Suppressor macrophage (primary cell): ENCODE measurements at regions not wholly inside any gene's neighbourhood (a gene's known extent, or its start where the extent isn't known, plus 50 kb on each side); places are given as distances from the start of the nearest gene placed in this dataset.

Experiments used
- DNase-seq, 4 experiments: peaks; one replicate each; pipeline ENCODE4 v3.0.0-alpha.2; 2020 to 2022

DNA sequence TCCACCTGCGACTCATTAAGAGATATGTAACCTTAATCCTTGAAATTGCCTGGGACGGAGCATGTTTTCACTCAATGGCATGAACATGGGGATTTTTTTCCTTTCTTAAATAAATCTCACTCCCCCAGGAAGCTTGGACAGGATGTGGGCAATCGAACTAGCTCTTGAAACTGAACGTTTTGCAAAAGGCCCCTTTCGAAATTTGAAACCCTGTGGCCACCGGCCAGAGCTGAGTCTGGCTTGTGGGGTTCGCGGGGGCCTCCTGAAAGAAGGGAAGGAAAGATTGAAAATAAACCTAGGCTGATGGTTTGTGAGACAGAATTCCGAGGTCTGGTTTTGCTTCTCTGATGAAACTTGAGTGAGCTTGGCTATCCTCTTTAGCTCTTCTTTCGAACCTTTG is 101.4 kb upstream of the RTL1 start:
- peak in 2 of 4 experiments; percentile 65 for DNase-seq

DNA sequence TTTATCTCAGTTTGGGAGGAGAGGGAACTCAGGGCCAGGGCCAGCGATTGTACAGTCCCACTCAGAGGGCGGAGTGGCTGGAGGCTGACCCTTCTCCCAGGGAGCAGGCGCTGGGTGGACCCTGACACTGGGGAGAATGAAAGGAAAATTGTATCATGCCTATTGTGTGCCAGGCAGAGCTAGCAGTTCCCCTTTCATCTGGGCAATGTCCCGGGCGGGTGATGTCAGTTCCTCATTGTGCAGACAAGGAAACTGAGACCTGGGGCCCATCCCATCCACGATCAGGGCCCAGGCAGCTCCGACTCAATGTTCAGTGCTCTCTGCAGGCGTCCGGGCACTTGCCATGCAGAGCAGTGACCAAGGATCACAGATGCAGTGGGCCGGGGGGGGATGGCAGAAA is 101.9 kb upstream of the RTL1 start:
- peak; percentile 56 to 85 (median 72) for DNase-seq

DNA sequence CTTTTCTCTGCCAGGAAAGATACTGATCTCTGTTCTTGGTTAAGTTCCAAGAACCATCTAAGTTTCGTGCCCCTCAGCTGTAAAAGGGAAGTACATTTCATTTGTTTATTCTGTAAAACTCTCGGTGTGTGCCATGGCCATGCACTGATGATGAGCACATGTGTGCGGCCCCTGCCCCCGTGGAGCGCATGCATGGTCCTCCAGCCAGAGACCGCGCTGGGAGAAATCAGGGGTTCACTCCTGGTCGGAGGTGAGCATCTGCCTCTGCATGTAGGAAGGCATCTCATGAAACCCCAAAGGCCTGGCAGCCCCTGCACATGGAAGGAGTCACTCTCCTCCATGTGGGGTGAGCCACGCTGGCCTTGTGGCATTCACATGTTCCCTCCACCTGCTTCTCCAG is 102.5 kb upstream of the RTL1 start:
- DNase-seq = peak in 3 of 4 experiments; percentile 8 to 55 (median 23)

DNA sequence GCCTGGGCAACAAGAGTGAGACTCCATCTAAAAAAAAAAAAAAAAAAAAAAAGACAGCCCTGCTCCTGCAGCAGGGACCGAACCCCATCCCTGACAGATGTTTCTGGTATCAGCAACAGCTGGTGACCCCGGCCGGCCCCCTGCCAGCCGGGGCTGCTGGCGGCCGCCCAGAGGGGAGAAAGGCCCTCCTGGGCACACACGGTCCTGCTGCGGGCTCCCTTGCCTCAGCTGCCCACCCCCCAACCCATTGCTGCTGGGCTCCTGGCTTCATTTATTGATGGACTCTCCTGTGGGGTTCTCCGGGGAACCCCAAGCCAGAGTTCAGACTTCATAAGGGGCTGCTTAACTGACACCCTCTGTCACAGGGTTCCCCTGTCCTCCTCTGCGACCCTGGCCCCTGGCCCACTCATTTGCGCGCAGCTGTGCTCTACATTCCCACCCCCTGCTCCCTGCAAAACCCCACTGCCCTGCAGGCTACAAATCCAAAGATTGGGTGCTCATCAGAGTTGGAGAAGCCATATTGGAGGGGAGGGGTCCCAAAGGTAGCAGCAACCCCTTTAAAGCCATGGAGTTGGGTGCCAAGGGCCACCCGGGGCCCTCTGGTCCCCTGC is 103.6 kb upstream of the RTL1 start:
- DNase-seq = no peak

DNA sequence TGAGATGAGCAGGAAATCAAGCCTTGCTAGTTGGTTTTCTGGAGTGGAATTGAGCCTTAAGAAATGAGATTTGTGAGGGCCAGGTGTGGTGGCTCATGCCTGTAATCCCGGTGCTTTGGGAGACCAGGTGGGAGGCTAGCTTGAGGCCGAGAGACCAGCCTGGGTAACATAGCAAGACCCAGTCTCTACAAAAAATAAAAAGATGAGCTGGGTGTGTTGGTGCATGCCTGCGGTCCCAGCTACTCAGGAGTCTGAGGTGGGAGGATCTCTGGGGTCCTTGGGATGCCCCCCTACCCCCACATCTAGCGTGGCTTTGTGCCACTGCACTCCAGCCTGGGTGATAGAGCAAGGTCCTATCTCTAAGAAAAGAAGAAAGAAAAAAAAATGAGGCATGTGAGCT is 104.2 kb upstream of the RTL1 start:
- no peak for DNase-seq

DNA sequence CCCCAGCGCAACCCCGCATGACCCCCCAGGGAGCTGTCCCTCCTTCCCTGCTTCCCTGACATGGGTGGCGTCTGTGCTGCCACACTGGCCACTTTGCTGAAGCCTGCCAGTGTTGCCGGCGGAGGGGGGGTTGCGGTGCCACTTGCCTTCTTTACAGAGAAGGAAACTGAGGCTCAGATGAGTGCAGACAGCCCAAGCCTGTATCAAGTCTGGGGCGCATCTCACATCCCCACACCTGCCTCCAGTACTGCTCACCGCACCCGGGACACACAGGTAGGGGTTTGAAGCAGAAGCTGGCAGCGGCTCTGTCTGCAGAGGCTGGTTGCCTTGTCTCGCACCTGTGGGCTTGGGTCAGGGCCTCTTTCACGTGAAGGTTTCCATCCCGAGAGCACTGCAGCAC is 104.7 kb upstream of the RTL1 start:
- no peak for DNase-seq

DNA sequence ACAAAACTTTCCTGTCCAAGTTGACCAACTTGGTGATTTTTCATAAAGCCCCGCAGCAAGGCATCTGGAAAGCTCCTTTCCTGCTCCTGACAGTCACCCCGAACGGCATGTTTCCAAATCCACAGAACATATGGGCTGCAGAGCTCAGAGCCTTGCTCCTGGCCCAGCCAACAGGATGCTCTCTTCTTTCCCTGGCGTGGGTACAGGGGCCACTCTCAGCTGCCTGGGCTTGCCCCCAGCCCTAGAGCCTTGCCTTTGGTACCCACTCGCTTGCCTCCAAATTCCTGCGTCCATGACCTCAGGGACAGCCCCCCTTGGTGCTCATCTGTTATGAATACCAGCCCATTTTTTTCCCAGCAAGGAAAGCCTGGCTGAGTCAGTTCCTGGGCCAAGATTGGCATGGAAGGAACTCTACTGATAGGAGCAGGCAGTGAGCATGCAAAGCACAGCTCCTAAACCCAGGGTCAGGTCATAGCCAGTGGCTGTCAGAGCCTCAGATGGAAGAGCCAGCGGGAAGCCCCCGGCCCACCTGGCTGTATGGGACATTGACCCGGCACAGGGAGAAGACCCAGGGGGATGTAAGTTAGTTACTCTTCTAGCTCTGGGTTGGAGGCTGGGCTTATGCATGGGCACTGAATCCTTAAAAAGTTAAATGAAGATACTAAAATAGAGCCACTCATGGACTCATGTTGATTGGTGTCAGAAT is 105.3 kb upstream of the RTL1 start:
- DNase-seq = no peak

DNA sequence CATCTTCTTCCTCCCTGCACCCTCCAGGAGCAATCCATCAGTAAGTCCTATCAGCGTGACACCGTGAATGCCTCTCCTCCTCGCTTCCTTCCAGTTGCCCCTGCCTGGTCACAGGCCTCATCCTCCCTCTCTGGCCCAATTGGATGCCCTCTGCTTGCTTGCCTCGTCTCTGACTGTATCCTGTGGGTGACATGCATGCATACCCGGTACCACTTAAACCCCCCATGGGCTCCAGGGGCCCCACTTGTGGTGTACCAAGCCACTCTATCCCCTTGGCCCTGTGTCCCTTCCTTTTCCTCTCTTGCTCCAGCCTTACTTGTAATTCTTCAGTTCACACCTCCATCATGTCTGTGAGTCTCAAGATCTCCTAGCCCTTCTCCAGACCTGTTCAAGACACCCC is 106.0 kb upstream of the RTL1 start:
- DNase-seq = no peak

DNA sequence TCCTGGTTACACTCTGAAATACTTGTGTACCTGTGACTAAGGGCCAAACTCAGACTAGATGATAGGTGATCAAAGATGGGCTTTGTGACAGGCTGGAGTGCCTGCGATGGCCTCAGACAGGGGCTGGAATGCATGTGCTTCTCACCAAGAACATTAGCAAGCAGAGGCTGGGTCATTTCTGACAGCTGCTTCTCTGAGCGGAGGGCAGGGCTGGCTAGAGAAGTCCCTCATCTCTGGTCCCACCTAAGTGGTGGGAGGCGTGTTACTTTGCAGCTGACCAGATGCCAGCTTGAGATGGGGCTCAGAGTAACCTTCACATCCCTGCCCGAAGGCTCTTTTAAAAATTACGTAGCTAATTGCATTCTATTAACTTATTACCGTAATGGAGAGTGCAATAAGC is 106.8 kb upstream of the RTL1 start:
- DNase-seq = no peak

DNA sequence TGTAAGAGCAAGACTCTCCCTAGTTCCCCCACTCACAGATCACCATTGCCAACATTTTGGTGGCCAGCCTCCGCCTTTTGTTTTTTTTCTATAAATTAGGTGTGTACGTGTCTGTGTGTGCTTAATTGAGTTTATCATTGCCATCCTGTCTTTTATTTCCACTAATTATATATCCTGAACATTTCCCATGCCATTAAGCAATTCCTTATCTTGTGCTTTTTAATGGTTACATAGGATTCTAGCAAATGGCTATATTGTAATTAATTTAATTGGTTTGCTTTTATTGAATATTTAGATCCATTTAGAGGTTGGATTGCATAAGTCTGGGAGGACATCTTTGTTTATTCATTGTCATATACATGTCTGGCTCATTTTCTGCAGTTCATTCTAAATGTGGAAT is 107.3 kb upstream of the RTL1 start:
- no peak for DNase-seq

DNA sequence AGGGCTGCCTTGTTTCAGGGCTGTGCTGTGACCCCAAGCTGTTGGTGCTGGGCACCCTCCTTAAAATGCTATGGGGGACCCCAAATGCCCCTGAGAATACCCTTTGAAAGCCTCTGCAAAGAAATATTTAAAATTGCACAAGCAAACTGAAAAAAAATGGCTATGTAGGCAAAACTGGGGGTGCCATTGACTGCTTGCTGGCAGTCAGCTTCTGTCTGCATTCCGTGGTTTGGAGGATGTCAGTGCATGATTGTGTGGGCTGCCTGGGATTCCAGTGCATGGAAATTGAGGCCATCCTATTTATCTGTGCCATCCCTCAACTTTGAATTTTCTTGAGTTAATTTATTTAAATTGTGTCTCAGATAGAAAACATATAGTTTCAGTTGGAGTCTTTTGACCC is 113.7 kb upstream of the RTL1 start:
- DNase-seq = no peak

DNA sequence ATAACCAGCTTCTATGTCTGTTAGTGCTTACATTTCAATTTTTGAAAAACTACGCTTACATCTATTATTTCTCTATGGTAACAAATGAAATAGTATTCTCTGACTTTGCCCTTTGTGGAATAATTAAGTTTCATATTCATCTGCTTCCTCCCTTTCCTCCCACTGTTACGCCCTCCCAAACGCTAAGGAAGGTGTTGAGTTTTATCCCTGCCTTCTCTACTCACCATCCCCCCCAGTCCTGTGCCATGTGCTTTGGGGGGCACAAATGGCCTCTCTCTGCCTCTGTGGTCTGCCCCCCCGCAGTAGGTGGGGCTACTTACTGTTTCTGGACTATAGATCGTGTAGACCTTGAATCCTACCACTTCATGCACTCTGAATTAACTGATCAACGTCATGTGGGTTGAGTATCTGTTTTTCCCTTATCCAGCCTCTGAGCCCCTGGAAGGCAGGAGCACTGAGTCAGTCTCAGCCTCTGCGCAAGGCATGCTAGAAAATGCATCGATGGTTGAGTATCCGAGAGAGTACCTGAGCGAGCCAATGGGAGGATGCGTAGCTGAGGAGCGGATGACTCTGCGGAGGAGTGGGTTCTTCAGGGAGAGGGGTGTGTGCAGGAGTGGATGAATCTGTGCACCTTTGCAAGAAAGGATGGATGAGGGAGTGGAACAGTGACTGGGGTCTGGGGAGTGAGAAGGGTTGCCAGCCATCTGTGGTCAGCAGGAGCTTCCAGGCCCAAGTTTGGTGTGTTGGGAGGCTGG is 114.5 kb upstream of the RTL1 start:
- DNase-seq = no peak

DNA sequence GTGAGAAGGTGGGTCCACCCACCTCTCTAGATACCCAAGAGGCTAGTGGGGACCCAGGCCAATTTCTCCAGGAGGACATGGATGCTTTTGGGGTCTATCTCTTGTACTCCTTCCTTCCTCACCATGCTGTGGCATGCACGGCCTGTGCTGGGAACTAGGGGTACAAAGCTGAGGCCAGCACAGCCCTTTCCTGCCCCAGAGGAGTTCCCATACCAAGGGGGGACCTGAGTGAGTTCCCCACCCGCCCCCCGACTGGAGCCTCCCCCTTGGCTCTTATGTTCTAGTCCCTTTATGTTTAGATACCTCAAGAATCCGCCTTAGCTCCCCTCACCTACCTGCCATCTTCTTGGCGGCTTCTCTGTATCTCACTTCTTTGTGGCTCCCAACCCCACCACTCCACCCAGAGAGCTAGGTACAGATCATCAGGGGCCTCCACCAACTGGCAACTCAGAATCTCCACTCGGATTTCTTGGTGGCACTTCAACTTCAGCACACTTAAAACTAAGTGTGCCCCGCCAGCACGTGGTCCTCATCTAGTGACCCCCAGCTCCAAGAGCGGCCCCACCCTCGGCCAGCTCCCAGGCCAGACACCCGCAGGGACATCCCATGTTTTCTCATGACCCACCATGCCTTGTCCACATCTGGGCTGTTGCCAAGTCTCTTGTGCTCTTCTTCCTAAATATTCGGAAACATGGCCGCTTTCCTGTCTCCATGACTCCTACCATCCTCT is 115.2 kb upstream of the RTL1 start:
- DNase-seq = no peak

DNA sequence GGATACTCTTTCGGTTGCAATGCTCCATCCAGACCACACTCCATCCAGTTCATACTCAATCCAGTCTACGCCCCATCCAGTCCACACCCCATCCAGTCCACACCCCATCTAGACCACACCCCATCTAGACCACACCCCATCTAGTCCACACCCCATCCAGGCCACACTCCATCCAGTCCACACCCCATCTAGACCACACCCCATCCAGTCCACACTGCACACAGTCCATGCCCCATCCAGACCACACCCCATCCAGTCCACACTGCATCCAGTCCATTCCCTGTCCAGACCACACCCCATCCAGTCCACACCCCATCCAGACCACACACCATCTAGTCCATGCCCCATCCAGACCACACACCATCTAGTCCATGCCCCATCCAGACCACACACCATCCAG is 116.0 kb upstream of the RTL1 start:
- DNase-seq = no peak

DNA sequence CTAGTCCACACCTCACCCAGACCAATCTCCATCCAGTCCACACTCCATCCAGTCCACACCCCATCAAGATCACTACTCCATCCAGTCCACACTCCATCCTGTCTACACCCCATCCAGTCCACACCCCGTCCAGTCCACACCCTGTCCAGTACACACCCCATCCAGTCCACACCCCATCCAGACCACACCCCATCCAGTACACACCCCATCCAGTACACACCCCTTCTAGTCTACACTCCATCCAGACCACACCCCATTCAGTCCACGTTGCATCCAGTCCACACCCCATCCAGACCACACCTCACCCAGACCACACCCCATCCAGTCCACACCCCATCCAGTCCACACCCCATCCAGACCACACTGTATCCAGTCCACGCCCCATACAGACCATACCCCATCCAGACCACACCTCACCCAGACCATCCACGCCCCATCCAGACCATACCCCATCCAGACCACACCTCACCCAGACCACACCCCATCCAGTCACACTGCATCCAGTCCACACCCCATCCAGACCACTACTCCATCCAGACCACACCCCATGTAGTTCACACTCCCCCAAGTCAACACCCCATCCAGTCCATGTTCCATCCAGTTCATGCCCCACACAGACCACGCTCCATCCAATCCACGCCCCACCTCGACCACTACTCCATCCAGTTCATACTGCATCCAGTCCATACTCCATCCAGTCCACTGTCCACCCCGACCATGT is 116.6 kb upstream of the RTL1 start:
- no peak for DNase-seq

DNA sequence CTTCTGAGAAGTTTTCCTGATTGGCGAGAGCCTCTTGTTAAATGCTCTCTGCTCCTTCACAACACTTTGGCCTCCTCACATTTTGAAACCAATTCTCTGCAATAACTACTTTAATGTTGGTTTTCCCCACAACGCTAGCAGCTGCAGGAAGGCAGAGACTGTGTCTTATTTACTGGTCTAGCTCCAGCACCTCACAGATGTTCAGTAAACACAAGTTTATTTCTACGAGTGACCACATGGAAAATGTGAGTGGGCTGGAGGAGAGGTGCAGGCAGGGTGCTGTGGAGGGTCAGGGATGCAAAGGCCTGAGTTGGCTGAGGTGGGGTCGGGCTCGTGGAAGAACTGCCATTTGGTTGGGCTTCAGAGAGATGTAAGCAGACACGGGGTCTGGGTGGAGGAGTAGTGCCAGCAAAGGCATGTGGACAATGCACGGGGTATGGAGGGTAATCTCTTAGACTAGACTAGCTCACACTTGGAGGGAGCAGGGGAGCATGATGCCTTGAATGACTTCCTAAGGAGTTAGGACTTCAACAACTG is 117.4 kb upstream of the RTL1 start:
- DNase-seq = no peak

DNA sequence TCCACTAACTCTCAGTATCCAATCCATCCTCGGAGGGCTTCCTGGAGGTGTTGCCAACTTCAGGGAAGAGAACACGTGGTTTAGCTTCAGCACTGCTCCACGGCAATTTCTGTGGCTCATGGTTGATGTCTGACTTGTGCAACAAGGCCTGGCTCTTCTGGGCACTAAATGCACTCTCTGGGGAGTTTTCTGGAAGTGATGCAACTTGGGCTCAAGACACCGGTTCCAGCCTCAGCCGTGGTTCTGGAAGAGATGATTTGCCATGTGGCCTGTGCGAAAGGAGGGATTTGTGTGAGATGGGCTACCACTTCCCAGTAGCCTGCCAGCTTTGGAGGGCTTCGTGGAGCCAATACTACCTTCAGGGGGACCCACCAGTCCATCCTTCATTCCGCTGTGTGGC is 118.6 kb upstream of the RTL1 start:
- DNase-seq = no peak

DNA sequence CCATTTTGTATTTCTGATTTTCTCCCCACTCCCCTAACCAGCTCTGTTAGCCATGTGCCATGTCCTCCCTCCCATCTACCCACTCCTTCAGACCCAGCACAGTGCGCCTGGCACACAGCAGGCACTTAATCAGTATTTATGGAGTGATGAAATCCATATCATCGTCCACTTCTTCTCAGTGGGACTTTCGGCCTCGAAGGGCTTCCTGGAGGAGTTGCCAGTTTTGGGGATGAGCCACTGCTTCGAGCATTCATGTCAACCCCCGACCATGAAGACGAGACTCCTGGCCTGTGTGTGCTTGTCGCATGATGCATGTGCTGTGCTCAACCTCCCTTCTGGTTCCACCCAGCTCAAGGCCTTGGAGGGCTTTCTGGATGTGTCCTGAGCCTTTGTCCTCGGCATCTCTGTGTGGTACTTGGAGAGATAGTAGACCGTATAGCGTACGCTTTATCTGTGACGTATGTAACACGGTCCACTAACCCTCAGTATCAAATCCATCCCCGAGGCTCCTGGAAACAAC is 119.5 kb upstream of the RTL1 start:
- DNase-seq = no peak

DNA sequence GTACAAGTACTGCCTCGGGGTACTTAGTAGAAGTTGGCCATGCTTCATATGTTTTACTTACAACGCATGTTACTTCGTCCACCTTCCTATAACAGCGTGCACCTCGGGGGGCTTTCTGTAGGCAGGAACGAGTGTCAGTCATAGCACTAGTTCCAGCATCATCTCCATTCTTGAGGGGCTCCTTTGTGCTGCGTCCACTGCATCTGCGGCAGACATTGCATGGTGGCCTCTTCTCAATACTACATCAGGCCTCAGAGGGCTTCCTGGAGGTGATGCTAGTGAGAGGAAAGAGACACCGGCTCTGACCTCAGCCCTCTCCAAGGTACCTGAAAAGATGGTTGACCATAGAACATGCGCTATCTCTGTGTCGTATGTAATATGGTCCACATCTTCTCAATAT is 121.2 kb upstream of the RTL1 start:
- no peak for DNase-seq

DNA sequence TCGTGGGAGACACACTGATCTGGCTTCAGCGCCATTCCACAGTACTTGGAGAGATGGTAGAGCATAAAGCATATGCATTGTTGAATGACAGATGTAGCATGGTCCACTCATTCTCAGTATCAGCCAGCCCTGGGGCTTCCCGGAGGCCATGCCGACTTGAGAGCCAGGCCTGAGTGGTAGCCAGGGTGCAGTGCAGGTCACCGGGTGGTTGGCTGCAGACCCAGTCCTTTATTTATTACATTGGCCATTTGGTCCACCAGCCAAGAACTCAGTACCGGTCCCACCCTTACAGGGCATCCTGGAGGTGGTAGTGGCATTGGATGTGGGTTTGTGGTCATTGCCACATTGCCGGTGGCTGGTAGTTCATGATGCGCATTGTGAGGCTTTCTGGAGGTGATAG is 121.6 kb upstream of the RTL1 start:
- DNase-seq = no peak

DNA sequence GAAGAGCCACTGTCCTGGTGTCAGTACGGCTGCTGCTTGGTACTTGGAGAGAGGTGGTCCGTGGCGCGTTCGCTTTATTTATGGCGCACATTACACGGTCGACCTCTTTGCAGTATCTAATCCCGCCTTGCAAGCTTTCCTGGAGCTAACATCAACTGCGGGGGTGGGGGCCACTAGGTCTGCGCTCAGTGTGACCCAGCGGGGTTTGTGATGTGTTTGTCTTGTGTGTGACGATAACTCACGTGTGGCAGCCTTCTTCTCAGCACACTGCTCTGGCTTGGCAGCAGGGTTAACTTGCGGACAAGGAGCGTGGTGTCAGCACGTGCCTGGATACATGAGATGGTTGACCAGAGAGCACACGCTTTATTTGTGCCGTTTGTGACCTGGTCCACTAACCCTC is 122.2 kb upstream of the RTL1 start:
- DNase-seq = no peak

DNA sequence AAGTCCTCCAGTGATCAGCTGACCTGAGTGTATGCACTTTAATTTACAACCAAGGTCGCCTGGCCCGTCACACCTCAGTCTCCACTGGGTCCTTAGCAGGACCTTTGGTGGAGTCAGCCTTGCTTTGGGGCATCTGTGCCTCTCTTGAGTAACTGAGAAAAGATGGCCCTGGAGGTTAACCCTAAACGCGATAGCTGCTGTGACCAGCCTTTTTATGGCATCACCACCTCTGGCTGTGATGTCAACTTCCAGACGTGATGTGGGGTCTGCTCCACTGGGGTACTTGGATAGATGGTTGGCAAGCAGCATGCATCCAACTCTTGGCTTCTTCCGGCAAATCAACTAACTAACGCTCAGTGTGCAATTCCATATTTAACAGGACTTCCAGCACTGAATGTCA is 122.8 kb upstream of the RTL1 start:
- DNase-seq = no peak
